ENCODE measurements at regions not wholly inside any gene's neighbourhood (a gene's known extent, or its start where the extent isn't known, plus 50 kb on each side); places are given as distances from the start of the nearest gene placed in this dataset.

DNA sequence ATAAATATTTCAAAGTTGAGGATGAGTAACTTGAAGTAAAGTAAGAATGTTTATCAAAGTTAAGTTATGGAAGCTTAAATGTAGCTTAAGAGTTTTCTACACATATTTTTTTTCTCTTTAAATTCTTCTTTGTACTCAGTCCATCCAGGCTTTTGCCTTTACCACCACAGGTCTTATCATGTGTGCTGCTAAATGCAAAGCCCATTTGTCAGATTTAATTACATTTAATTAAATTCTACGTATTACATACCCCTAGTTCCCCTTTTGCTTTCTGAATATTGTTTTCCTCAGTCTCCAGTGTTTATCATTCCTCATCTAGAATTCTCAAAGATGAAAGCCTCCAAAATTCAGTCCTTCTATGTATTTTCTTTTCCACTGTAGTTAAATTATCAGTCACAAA is 1841.9 kb downstream of the EFNA5 start:
- DNase-seq (ENCODE audit: low spot score in 2 of 2): no peak
- no peak for FAIRE-seq

DNA sequence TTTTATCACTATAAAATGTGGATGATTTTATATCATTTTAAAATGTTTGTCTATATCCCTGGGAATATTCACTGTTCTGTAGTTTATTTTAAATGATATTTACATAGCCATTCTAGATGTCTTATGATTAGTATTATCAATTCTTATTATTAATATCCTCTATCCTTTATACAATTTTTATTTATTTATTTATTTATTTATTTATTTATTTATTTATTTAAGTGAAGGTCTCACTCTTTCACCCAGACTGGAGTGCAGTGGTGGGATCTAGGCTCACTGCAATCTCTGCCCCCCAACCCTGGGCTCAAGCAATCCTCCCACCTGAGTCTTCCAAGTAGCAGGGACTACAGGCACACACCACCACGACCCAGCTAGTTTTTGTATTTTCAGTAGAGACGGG is 1848.9 kb downstream of the EFNA5 start:
- FAIRE-seq (peak; percentile 72), DNase-seq (ENCODE audit: low spot score in 2 of 2) (no peak)

DNA sequence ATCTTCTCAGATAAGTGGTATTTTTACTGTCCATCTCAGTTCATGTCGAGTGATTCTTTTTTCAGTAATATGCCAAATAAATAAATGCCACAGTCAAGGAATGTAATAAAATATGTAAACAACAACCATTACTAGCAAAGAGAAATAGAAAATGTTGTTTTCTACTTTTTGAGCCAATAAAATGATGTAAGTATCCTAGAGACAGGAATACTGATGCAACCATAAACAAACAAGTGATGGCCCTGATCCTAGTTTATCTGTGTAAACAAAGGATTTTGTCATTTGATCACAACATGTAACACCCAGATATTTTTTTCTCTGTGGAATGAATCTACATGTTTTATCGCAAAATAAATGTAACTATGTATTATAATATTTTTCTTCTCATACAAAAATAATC is 1852.8 kb downstream of the EFNA5 start:
- FAIRE-seq (no peak), DNase-seq (ENCODE audit: low spot score in 2 of 2) (no peak)

DNA sequence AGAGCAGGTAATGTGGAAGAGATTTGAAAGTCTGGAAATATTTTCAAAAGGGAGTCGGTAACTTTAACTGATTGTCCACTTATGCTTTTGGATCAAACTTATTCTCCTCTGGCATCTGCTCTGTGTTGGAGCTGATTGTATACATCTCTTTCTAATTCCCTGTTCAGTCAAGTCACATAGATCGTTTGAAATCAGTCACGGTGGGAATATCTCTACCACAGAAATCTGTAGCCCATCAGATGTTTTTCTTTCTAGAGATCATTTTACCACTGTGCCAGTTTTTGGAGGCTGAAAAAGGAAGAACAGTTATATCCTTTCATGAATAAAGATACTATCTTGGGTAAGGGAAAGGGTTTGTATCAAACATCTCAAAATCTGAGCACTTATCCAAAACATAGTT is 1853.3 kb downstream of the EFNA5 start:
- DNase-seq (ENCODE audit: low spot score in 2 of 2) (no peak), FAIRE-seq (no peak)

DNA sequence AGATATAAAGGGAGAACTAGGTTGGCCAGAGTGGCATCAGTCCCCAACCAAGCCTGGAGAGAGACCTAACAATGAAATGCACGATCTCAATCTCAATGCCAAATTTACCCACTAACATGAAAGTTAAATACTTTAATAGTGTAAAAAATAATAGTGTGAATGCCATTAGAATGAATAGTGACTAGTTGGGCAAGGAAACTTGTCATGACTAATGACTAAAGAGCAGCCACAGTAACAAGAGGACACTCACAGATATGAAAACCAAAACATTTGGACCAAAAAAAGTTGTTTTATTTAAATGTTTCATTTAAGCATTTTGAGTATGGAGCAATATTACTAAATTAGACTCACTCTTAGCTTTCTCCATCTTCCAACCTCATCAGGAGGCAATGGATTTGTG is 1853.8 kb downstream of the EFNA5 start:
- no peak for FAIRE-seq

DNA sequence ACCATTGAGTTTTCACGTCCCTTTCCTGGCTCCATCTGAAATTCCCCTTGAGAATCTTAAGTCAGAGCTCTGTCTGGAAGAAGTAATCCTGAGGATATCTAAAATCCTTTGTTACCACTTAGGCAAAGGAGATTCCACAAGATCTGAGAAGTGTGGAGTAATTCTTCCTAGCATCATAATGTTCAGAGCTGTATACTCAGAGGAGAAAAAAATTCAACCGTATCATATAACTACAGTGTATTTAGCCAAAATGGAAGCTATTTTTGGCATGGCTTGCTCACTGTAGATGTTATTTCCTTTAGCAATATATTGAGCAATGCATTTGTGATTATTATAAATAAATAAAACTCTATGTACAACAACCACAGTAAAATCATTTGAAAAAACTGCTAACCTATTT is 1858.4 kb downstream of the EFNA5 start:
- no peak for FAIRE-seq
- no peak for DNase-seq (ENCODE audit: low spot score in 2 of 2)

More for the DNA sequence above, 1853.8 kb downstream of the EFNA5 start:
- DNase-seq (ENCODE audit: low spot score in 2 of 2): no peak

DNA sequence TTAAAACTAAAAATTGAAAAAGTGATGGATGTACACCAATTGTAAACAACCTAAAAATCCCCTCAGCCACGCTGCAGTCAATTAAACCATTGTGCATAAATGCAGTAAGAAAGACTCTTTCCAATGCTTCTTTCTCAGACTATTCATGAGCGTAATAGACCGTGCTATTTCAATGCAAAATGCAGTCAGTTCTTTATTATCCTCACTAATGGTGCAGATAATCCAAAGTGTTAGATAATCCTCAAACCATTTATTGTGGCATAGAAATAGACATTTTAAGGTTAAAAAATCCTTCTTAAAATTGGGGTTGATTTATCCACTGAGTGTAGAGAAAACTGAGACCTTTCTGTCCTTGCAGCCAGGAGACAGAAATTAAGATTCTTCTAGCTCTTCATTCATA is 1862.8 kb downstream of the EFNA5 start:
- DNase-seq (ENCODE audit: low spot score in 2 of 2) (no peak), FAIRE-seq (no peak)

DNA sequence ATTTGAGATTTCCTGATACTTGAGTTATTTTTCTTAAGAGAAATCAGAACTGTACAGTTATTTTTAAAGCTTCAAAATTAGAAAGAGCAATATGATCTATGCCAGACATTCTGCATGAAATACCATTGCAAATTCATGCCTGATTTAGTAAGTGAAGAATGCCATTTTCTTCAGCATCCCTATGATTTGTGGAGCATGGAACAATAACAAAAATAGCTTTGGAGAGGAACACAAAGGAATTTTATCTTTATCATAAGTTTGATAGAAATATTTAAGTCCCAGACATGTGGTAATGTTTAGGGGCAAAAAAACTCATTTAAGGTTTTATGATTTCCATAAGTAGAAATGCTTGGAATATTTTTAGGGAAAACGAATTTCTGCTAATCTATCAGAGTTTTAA is 1863.4 kb downstream of the EFNA5 start:
- no peak for DNase-seq (ENCODE audit: low spot score in 2 of 2)
- no peak for FAIRE-seq

DNA sequence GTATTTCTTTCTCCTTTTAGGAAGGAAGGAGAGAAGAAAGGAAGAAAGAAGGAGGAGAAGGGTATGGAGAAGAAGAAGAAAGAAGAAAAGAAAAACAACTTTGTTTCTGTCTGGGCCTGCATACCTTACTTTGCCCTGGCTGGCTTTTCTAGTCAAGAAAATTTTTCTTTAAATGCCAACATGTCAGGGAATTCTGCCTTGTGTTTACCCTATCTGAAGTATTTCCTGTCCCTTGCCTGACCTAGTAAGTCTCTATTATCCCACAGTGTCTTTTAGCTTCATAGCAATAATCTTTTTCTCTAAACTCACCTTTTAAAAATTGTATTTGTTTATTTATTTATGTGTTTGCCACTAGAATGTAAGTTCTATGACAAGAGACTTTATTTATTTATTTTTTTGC is 1864.1 kb downstream of the EFNA5 start:
- DNase-seq (ENCODE audit: low spot score in 2 of 2) (no peak), FAIRE-seq (no peak)

DNA sequence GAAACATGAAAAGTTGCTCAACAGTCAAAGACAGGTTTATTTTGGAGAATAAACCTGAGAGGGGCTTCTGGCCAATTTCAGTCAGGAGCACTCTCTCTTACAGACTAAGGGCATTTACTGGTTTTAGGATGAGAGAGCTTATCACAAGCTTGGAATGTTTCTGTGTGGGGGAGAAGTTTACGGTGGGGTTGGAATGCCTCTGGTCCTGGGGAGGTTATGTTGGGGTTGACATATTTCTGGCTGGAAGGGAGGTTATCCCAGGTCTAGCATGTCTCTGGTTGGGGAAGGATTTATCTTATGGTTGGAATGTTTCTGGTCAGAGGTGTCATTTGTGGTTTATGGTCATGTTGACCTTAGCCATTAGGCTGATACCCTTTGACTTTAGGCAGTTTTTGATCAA is 1867.3 kb downstream of the EFNA5 start:
- DNase-seq (ENCODE audit: low spot score in 2 of 2): no peak
- FAIRE-seq: no peak

DNA sequence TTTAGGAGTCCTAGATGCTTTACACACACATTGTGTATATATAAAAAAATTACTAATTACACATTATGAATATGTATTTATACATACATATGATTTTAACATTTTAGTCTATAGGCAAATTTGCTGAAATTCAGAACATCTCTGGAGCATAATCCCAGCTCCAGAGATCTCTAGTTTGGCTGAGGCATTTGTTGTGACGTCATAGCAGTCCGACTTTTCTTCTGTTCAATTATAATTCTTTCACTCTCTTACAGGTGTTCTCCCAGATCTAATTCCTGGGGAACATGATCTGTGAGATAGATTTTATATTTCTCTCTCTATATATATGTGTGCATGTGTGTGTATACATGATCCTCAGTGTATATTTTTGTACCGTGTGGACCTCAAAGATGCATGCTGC is 1876.2 kb downstream of the EFNA5 start:
- FAIRE-seq: no peak
- no peak for DNase-seq (ENCODE audit: low spot score in 2 of 2)

DNA sequence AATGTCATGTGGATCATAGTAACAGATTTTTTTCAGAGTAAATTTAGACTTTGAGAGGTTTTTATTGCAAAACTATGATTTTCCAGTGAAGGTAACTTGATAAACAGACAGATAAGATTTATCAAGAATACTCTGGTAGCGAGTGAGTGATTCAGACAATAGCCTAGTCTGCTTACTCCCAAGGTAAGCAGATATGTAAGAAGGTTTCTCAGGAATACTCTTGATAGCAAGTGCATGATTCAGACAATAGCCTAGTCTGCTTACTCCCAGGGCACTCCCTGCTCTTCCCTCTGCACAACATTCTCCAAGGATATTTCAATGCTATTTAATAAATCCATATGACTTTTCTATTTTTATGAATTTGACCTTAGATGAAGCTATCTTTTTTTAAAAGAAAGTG is 1881.5 kb downstream of the EFNA5 start:
- no peak for FAIRE-seq
- no peak for DNase-seq (ENCODE audit: low spot score in 2 of 2)

DNA sequence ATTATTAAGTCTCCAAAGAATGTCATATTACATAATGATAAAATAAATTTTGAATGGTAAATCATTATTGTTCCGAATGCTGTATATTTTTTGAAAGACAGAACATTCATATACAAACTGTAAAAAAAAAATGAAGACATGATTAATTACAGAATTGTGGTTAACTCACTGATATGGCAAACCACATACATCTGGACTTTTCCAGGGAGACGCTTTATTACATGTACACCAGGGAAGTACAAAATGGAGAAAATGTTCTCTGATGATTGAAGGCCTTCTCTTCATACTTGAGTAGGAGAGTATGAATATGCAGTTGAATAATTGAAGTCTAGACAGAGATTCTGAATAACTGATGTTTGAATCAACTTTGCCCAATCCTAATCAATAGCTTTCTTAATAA is 1886.9 kb downstream of the EFNA5 start:
- no peak for FAIRE-seq

DNA sequence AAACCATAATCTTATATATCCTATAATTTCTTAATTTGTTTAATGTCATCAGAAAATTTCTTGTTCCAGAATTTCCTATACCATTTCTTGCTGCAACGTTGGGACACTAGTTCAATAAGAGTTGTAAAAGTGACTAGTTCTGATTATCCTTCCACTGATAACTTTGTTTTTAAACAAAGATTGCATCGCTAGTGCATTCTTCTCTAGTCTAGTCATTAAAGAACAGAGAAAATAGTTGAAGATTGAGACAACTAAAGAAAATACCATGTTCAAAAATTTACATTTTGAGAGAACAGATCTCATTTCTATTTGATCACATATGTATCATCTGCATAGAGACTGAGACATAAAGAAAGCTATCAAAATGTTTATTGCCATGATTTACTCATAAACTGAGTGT is 1888.2 kb downstream of the EFNA5 start:
- DNase-seq (ENCODE audit: low spot score in 2 of 2) (no peak), FAIRE-seq (no peak)

More for the DNA sequence above, 1886.9 kb downstream of the EFNA5 start:
- DNase-seq (ENCODE audit: low spot score in 2 of 2): no peak

DNA sequence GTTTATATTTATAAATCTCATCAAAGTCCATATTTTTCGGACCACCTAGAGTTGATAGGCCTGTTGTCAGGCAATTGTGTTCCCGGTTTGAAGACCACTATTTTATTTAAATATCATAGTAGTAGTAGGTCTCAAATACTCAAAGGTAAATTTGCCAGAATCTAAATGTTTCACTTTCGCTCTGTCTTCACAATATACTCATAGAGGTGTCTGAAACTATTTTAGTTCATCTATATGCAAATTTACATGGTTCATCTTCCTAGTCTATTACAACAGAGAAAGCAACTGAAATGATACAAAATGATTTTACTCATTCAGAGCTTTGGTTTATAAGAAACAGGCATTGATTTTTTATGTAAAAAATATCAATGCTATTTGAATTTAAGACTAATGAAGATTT is 1897.5 kb downstream of the EFNA5 start:
- DNase-seq (ENCODE audit: low spot score in 2 of 2): no peak
- no peak for FAIRE-seq

DNA sequence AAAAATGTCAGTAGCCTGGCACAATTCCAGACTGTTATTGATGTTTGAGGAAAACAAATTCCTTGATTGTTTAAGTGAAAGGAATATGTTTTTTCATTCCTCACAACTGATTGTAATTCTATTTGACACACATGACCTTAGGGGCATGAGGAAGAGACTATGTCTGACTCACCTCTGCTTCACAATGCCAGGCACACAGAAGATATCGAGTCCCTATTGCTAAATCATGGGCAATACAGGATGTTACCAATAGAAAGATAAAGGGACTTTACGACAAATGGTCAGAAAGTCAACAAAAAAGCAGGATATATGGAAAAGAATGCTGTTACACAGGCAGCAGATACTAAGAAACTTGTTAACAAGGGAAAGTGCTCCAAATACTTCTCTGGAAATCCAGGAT is 1903.5 kb downstream of the EFNA5 start:
- DNase-seq (ENCODE audit: low spot score in 2 of 2) (no peak), FAIRE-seq (no peak)

DNA sequence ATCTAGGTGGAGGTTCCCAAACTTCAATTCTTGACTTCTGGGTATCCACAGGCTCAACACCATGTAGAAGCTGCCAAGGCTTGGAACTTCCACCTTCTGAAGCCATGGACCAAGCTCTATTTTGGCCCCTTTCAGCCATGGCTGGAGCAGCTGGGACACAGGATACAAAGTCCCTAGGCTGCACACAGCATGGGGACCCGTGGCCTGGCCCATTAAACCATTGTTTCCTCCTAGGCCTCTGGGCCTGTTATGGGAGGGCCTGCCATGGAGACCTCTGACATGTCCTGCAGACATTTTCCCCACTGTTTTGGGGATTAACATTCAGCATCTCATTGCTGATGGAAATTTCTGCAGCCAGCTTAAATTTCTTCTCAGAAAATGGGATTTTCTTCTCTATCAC is 1908.0 kb downstream of the EFNA5 start:
- FAIRE-seq (no peak), DNase-seq (ENCODE audit: low spot score in 2 of 2) (no peak)

DNA sequence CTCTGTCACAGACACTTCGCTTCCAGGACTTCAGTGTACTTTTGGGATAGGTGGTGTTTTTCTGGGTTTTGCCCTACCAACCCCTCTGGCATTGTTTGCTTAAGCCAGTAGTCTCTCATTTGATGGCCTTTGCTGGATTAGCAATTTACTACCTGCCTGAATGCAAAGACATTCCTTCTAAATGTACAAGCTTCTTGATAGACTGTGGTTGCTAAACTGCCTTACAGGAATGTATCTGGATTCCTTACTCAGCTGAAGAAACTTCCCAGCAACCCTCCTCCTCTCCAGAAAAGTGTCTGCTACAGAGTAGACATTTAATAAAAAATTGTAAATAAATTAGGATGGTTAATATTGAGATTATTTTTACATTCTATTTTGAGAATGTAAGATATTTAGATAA is 1916.7 kb downstream of the EFNA5 start:
- DNase-seq (ENCODE audit: low spot score in 2 of 2): no peak
- FAIRE-seq: no peak

DNA sequence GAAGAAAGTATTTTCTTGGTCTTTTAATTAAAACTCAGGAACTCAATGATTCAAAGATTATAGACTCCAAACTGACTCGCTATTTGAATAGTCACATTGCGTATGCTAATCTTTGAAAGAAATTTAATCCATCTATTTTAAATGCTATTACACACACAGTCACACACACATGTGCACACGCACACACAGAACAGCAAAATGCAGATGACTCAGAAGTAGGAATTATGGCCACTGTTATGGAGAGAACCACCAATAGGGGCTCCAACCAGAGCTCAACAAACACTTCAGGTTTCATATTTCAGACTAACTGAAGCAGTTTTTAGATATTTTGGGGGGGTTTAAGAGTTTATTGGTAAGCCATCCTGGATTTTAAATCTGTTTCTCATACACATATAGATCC is 1917.9 kb downstream of the EFNA5 start:
- FAIRE-seq (no peak), DNase-seq (ENCODE audit: low spot score in 2 of 2) (no peak)

DNA sequence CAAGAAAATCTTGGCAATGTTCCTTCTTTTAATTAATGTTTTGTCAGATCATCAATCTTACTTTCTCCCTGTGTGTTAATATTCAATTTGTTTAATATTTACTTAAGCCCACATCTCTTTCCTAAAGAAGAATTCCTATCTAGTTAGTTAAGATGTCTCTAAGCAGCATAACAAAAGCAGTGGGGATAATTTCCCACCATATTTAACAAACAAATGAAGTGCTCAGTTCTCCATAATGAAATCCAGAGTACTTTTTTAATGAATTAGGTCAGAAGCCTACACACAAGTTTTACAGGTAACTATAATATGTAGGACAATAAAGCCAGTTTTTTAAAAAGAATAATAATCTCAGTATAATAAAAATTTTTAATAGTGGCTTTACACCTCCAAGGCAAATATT is 1918.8 kb downstream of the EFNA5 start:
- FAIRE-seq: no peak

DNA sequence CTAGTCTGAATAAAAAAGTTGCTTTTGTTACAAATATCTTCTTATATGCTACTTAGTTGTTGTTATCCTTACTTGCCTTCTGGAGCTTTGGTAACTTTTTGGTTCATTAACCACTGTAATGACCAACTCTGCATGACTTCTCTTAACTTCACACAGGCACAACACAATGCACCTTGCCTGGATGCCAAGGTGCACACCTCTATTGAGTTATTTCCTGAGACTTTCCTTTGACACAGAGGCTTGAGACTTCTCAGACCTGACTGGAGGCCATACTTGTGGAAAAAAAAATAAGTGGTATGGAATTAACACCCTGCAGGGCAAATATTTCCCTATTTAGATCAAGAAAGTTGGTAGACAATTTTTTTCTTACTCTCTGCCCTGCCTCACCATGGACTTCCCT is 1925.6 kb downstream of the EFNA5 start:
- DNase-seq (ENCODE audit: low spot score in 2 of 2) (no peak), FAIRE-seq (no peak)

More for the DNA sequence above, 1918.8 kb downstream of the EFNA5 start:
- DNase-seq (ENCODE audit: low spot score in 2 of 2): no peak

DNA sequence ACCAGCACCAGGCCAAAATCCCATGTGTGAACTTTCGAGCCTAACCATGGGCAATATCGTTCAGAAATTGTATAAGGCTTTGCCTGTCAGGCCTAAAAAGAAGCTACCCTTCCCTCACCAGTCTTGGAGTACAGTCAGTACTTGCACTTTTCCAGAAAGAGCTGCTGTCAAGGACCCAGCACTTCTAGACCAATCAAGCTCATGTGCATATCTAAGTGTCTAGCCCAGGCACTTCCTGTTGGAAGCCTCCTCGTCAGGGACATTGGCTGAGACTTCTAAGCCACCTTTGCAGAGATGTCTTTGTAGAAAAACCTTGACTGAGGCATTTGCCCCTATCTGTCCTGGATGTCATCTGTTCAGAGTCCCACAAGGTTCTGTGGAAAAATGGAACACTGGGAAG is 1930.5 kb downstream of the EFNA5 start:
- no peak for FAIRE-seq
- DNase-seq (ENCODE audit: low spot score in 2 of 2): no peak

DNA sequence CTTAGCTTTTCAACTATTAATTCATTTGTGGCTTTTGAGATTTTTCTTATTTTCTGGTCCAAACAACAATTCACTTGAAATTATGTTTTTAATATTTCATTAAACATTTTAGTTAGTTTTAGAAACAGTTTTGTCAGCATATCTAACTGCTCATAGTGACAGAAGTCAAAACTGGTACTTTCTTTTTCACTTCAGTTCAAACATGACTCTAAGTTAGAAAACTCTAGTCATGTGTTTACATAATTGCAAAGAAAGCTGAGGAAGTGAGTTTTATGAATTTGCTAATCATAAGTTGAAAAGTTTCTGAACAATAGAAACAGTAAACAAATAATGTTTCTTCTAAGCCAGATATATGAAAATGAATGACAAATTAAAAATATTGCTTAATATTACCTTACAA is 1931.0 kb downstream of the EFNA5 start:
- FAIRE-seq (peak; percentile 13), DNase-seq (ENCODE audit: low spot score in 2 of 2) (no peak)

DNA sequence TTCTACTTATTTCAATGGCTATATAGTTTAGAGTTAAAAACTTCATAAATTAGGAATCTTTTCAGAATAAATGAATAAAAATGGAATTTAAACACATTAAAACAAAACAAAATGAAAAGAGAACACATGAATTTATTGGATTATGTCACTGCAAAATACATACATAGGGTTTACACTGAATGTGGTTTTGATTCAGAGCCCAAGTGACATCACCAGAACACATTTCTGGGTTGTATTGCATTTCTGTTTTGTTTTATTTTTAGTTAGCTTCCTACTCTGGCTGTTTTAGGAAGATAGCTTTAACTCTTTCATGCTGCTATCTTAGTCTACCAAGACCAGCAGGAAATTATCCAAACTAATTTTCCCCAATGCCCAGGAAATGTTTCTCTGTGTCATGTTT is 1935.0 kb downstream of the EFNA5 start:
- FAIRE-seq: no peak
- DNase-seq (ENCODE audit: low spot score in 2 of 2): no peak
